ENCODE measurements at regions not wholly inside any gene's neighbourhood (a gene's known extent, or its start where the extent isn't known, plus 50 kb on each side); places are given as distances from the start of the nearest gene placed in this dataset.
A peak's percentile ranks its signal among the peaks of the same experiment; 100 is the strongest.

DNA sequence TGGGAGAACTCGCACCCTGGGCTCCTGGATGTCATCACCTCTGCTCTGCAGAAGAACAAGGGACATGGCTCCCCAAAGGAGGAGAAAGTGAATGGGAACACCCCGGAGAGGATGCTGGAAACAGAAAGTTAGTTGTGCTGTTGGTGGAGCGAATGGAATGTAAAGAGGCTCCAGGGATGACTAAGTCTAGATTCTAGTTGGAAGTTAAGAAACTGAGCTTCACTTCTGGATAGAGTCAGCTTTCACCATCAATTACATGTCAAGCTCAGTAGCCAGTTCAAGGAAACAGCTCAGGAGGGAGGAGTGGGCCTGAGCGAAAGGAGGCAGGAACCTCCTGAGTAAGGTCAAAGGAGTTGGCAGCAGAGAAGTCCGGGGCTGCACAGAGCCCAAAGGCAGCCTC, 132.1 kb upstream of the ARID1B start:
- TF ChIP-seq CTCF (IDR thresholded peaks at IDR 0.05; ENCODE audit: low read depth, low read length, missing control alignments), result no peak
- no peaks in the 10 kb centered on the region for H3K36me3 ChIP-seq (replicated peaks)
- in situ Hi-C loops (cut with HindIII; ENCODE audit: low pct_ligation_motif_present, low sequenced_read_pairs), result no loop called here
- H3K27me3 ChIP-seq (replicated peaks), result no peaks in the 10 kb centered on the region
- DNase-seq, result no peak
- no peak overlapping the region for H3K27ac ChIP-seq
- H3K4me3 ChIP-seq (ENCODE audit: low read depth, low read length), result no peak overlapping the region

GRCh38 chr6:156639009-156639721, 138.0 kb upstream of the ARID1B start:
- H3K27ac ChIP-seq, result no peak overlapping the region
- TF ChIP-seq CTCF (IDR thresholded peaks at IDR 0.05; ENCODE audit: low read depth, low read length, missing control alignments), result no peak
- peak; percentile 25 for DNase-seq
- in situ Hi-C loops (cut with HindIII; ENCODE audit: low pct_ligation_motif_present, low sequenced_read_pairs), result no loop called here
- no peaks in the 10 kb centered on the region for H3K36me3 ChIP-seq (replicated peaks)
- no peak overlapping the region for H3K4me3 ChIP-seq (ENCODE audit: low read depth, low read length)
- no peaks in the 10 kb centered on the region for H3K27me3 ChIP-seq (replicated peaks)

DNA sequence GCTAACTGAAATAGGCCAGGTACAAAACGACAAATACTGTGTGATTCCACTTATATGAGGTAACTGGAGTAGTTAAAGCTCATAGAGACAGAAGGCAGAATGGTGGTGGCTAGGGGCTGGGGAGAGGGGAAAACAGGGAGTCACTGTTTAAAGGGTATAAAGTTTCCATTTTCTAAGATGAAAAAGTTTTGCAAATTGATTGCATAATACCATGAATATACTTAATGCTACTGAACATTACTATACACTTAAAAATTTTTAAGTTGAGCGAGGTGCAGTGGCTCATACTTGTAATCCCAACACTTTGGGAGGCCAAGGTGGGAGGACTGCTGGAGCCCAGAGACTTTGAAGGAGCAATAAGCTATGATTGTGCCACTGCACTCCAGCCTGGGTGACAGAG, 138.6 kb upstream of the ARID1B start:
- H3K4me3 ChIP-seq (ENCODE audit: low read depth, low read length), result no peak overlapping the region
- DNase-seq, result no peak
- H3K36me3 ChIP-seq (replicated peaks), result no peaks in the 10 kb centered on the region
- no peak for TF ChIP-seq CTCF (IDR thresholded peaks at IDR 0.05; ENCODE audit: low read depth, low read length, missing control alignments)
- no peak overlapping the region for H3K27ac ChIP-seq
- H3K27me3 ChIP-seq (replicated peaks), result no peaks in the 10 kb centered on the region
- in situ Hi-C loops (cut with HindIII; ENCODE audit: low pct_ligation_motif_present, low sequenced_read_pairs), result no loop called here

GRCh38 chr6:156634951-156635371, 142.2 kb upstream of the ARID1B start:
- no peak for TF ChIP-seq CTCF (IDR thresholded peaks at IDR 0.05; ENCODE audit: low read depth, low read length, missing control alignments)
- in situ Hi-C loops (cut with HindIII; ENCODE audit: low pct_ligation_motif_present, low sequenced_read_pairs), result no loop called here
- DNase-seq, result no peak
- Histone ChIP-seq H3K36me3 (replicated peaks) (no peaks in the 10 kb centered on the region), H3K27ac (no peak overlapping the region), H3K4me3 (ENCODE audit: low read depth, low read length) (no peak overlapping the region), H3K27me3 (replicated peaks) (no peaks in the 10 kb centered on the region)

GRCh38 chr6:156634048-156634447, 143.1 kb upstream of the ARID1B start:
- no peak for DNase-seq
- no peak for TF ChIP-seq CTCF (IDR thresholded peaks at IDR 0.05; ENCODE audit: low read depth, low read length, missing control alignments)
- Histone ChIP-seq H3K4me3 (ENCODE audit: low read depth, low read length) (no peak overlapping the region), H3K36me3 (replicated peaks) (no peaks in the 10 kb centered on the region), H3K27ac (no peak overlapping the region), H3K27me3 (replicated peaks) (no peaks in the 10 kb centered on the region)
- in situ Hi-C loops (cut with HindIII; ENCODE audit: low pct_ligation_motif_present, low sequenced_read_pairs), result no loop called here

GRCh38 chr6:156633291-156633690, 143.9 kb upstream of the ARID1B start:
- DNase-seq, result no peak
- Histone ChIP-seq H3K27ac (no peak overlapping the region), H3K4me3 (ENCODE audit: low read depth, low read length) (no peak overlapping the region), H3K36me3 (replicated peaks) (no peaks in the 10 kb centered on the region), H3K27me3 (replicated peaks) (no peaks in the 10 kb centered on the region)
- in situ Hi-C loops (cut with HindIII; ENCODE audit: low pct_ligation_motif_present, low sequenced_read_pairs), result no loop called here
- no peak for TF ChIP-seq CTCF (IDR thresholded peaks at IDR 0.05; ENCODE audit: low read depth, low read length, missing control alignments)
